ENCODE measurements at regions not wholly inside any gene's neighbourhood (a gene's known extent, or its start where the extent isn't known, plus 50 kb on each side); places are given as distances from the start of the nearest gene placed in this dataset.

DNA sequence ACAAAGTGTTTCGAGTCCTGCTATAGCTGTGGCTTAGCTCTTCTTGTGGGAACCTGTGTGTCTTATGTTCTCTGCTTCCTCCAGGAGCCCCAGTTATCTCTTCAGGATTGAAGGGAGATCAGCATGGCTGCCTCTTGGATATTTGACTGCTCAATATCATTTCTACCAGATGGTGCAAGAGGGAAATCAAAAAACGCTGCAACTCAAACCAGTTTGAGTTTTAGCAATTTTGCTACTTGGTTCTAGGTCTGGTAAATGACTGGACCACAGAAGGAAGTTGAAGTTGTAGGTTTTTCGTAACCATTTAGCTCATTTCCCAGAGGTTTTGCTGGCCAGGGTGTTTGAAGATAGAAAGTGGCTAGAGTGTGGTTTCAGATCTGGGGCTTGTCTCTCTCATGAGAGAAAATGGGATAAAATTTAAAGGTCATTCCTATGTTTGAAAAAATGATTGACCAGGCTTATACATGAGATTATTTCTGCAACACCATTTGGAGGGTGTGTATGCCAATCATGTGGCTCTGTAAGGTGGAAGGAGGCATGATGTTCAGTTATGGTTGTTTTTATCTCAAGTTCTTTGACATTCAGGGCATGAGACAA, 210.4 kb downstream of the SPRY1 start:
- peak; percentile 41 to 65 for ATAC-seq (replicated peaks in 1 of 2)
- peak in 1 of 2 donors; percentile 6 for DNase-seq
- Mint-ChIP-seq H3K4me3 (peak overlapping the region in 1 of 2 donors; percentile 44), H3K27me3 (ENCODE audit: low read depth) (no peaks in the 10 kb centered on the region), H3K9me3 (peaks cover under 1 to 4% of the 10 kb centered on the region in 2 donors), H3K27ac (peak overlapping the region; percentile 8), H3K36me3 (ENCODE audit: insufficient read depth in 2 of 2) (peaks cover 0 to 4% of the 10 kb centered on the region in 2 donors), H3K4me1 (ENCODE audit: low read depth) (peaks cover 33% of the 10 kb centered on the region)

DNA sequence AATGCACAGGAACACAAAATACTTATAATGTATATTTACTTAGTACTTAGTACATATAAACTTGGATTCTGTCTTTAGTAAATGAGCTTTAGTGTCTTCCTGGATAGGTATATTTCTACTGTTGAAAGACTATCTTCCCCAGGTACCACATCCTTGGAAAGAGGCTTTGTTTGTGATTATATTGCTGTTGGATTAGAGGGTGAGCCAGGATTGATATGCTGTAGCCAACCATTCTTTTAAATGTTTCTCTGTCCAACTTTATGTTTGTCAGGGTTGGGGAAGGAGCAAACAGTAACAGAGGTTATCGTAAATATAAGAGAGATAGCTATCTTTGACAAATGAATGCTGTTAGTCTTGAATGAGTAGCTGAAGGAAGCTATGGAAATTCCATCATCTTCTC, 213.2 kb downstream of the SPRY1 start:
- DNase-seq = no peak
- Mint-ChIP-seq H3K9me3 (no peaks in the 10 kb centered on the region), H3K27ac (no peak overlapping the region), H3K36me3 (ENCODE audit: insufficient read depth in 2 of 2) (no peaks in the 10 kb centered on the region), H3K4me3 (no peak overlapping the region), H3K27me3 (ENCODE audit: low read depth) (no peaks in the 10 kb centered on the region), H3K4me1 (ENCODE audit: low read depth) (peaks cover 16% of the 10 kb centered on the region)
- no peak for ATAC-seq (replicated peaks in 1 of 2)

DNA sequence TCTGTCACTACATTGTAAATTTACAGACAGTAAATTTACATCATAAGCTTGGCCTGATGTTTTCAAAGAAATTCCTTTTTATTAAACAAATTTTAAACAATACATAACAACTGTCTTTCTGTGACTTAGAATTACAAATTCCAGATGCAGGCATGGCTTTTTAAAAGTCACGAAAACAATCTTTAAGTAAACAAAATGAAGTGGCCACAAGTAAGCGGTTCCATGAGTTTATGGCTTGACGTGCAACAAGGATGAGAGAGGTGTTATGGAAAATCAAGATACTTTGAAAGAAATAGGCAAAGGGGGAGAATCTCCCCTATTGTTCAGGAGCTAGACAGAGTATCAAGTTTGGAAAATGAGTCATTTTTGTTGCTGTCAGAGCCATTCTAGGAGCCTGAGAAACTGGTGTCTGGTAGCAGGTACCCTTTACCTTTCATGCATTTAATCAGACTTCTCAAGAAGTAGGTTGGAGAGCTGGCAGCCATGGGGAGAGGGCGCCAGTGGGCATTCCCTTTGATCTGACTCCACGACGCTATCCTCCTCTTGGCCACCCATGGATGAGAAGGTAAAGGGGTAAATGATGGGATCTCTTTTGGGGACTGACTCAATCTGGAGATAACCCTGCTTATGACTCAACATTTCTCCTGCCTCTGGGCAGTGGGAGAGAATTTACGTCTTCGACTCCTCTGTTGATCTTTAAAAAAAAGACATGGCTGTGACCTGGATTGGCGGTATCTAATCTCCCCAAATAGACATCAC, 217.2 kb downstream of the SPRY1 start:
- no peak overlapping the region for H3K4me3 Mint-ChIP-seq
- no peaks in the 10 kb centered on the region for H3K36me3 Mint-ChIP-seq (ENCODE audit: insufficient read depth in 2 of 2)
- no peak overlapping the region for H3K27ac Mint-ChIP-seq
- DNase-seq = no peak
- peaks cover 13% of the 10 kb centered on the region for H3K4me1 Mint-ChIP-seq (ENCODE audit: low read depth)
- H3K9me3 Mint-ChIP-seq = no peaks in the 10 kb centered on the region
- H3K27me3 Mint-ChIP-seq (ENCODE audit: low read depth) = no peaks in the 10 kb centered on the region
- no peak for ATAC-seq (replicated peaks in 1 of 2)

DNA sequence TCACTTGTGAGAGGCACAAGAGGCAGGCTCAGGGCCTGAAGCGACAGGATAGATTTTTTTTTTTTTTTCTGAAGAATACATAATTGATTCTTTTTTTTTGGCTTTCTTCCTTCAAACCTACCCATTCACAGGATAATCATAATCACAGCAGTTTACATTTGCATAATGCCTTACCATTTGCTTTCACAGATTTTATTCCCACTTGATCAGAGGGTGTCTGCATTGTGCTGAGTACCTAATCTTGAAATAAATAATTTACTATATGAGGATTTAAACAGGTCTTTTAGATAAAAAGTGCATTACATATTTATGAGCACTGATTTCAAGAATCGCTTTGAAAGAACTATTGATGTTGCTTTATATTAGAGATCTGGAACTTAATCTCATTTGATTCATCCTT, 219.3 kb downstream of the SPRY1 start:
- Mint-ChIP-seq H3K4me1 (ENCODE audit: low read depth) (peaks cover 13% of the 10 kb centered on the region), H3K9me3 (no peaks in the 10 kb centered on the region), H3K27me3 (ENCODE audit: low read depth) (no peaks in the 10 kb centered on the region), H3K4me3 (no peak overlapping the region), H3K36me3 (ENCODE audit: insufficient read depth in 2 of 2) (no peaks in the 10 kb centered on the region), H3K27ac (no peak overlapping the region)
- ATAC-seq (replicated peaks in 1 of 2) = no peak
- no peak for DNase-seq

DNA sequence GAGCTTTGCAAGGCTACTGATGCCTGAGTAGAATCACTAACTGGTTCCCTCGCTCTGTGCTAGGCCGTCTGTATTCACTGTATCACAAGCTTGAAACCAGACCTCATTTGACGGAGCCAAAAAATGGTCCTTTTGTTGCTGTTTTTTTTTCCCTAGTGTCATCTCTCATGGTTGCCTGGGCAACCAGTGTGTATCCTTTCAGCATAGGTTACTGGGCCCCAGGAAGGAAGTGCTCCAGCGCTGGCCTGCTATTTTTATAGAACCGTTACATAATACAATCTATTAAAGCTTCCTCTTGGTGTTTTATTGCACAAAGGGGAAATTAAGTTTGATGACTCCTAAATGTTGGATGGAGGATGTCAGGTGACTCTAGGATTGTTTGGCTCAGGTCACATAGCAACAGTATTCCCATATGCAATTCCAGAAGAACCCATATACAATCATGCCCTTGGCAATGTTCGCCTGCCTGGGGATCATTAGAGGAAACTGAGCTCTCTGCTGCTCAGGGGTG, 220.4 kb downstream of the SPRY1 start:
- Mint-ChIP-seq H3K4me3 (peak overlapping the region in 1 of 2 donors; percentile 6), H3K9me3 (no peaks in the 10 kb centered on the region), H3K4me1 (ENCODE audit: low read depth) (peaks cover 13% of the 10 kb centered on the region), H3K27ac (peak overlapping the region; percentile 13), H3K36me3 (ENCODE audit: insufficient read depth in 2 of 2) (no peaks in the 10 kb centered on the region), H3K27me3 (ENCODE audit: low read depth) (no peaks in the 10 kb centered on the region)
- DNase-seq (peak; percentile 24 to 39), ATAC-seq (replicated peaks in 1 of 2) (peak; percentile 79 to 84)

DNA sequence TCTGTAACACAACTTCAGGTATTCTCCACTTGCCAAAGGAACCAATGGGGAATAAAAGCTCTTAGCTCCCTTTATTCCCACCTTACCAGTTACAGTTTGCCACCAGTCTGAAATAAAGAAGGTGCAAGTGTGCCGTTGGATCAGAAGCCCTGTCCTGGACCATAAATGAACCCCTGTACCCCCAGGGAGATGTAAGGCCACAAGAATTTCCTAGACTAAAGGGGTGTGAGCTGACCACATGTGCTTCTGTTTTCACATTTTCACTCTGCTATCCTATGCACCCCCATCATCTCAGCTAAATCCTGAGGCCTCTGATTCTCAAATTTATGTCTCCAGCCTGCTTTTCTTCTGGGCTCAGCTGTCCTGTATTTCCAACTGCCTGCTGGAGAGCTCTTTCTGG, 221.2 kb downstream of the SPRY1 start:
- Mint-ChIP-seq H3K27ac (no peak overlapping the region), H3K36me3 (ENCODE audit: insufficient read depth in 2 of 2) (no peaks in the 10 kb centered on the region), H3K27me3 (ENCODE audit: low read depth) (no peaks in the 10 kb centered on the region), H3K4me1 (ENCODE audit: low read depth) (peaks cover 13% of the 10 kb centered on the region), H3K4me3 (no peak overlapping the region), H3K9me3 (no peaks in the 10 kb centered on the region)
- no peak for ATAC-seq (replicated peaks in 1 of 2)
- DNase-seq = no peak

DNA sequence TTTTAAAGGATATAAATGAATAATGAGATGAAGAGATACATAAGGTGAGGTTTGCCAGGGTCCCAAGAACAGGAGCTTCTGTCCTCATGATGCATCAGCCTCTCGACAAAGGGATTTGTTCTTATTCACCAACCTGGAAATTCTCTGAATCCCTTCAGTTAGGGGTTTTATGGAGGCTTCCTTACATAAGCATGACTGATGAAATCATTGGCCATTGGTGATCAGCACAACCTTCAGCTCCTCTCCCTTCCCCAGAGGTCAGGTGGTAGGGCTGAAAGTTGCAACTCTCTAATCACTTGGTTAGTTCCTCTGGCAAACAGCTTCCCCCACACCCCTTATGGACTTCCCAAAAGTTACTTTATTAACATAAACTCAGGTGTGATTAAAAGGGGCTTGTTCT, 222.0 kb downstream of the SPRY1 start:
- Mint-ChIP-seq H3K27me3 (ENCODE audit: low read depth) (no peaks in the 10 kb centered on the region), H3K27ac (no peak overlapping the region), H3K36me3 (ENCODE audit: insufficient read depth in 2 of 2) (no peaks in the 10 kb centered on the region), H3K4me3 (no peak overlapping the region), H3K4me1 (ENCODE audit: low read depth) (peaks cover 13% of the 10 kb centered on the region), H3K9me3 (no peaks in the 10 kb centered on the region)
- DNase-seq (no peak), ATAC-seq (replicated peaks in 1 of 2) (no peak)

DNA sequence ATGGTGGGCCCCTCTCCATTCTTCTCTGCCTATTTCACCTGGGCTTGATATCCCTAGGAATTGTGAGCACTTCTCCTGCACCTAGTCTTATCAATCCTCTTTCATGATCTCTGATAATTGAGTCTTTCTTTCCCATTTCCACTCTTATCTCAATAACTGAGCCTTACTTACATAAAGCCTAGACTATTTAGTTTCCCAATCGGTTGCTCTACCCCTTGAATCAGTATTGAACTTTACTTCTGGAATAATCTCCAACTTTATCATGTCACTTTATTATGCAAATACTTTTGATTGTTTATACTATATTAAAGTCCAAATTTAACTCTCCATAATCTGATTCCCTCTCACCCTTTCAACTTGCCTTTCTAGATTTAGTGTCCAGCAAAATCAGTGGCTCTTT, 222.7 kb downstream of the SPRY1 start:
- H3K36me3 Mint-ChIP-seq (ENCODE audit: insufficient read depth in 2 of 2) = no peaks in the 10 kb centered on the region
- no peaks in the 10 kb centered on the region for H3K27me3 Mint-ChIP-seq (ENCODE audit: low read depth)
- no peak for ATAC-seq (replicated peaks in 1 of 2)
- no peak for DNase-seq
- no peak overlapping the region for H3K4me3 Mint-ChIP-seq
- peaks cover 13% of the 10 kb centered on the region for H3K4me1 Mint-ChIP-seq (ENCODE audit: low read depth)
- H3K27ac Mint-ChIP-seq = no peak overlapping the region
- no peaks in the 10 kb centered on the region for H3K9me3 Mint-ChIP-seq

DNA sequence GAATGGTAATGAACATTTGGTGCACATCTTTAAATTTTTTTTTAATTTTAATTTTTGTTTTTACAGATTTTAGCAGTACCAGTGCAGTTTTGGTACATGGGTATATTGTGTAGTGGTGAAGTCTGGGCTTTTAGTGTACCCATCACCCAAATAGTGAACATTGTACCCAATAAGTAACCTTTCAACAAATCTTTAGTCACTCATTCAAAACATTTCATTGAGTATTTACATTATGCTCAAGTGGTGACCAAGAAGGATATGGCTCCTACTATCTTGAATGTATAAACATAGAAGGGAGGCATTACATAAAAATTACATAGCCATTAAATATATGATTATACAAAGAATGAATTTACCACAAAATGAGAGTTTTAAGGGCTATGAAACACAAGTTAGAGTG, 223.3 kb downstream of the SPRY1 start:
- H3K9me3 Mint-ChIP-seq = no peaks in the 10 kb centered on the region
- H3K4me3 Mint-ChIP-seq = no peak overlapping the region
- ATAC-seq (replicated peaks in 1 of 2) = no peak
- peaks cover 14% of the 10 kb centered on the region for H3K4me1 Mint-ChIP-seq (ENCODE audit: low read depth)
- no peaks in the 10 kb centered on the region for H3K27me3 Mint-ChIP-seq (ENCODE audit: low read depth)
- no peak for DNase-seq
- peaks cover 0 to 3% of the 10 kb centered on the region in 2 donors for H3K36me3 Mint-ChIP-seq (ENCODE audit: insufficient read depth in 2 of 2)
- H3K27ac Mint-ChIP-seq = no peak overlapping the region

DNA sequence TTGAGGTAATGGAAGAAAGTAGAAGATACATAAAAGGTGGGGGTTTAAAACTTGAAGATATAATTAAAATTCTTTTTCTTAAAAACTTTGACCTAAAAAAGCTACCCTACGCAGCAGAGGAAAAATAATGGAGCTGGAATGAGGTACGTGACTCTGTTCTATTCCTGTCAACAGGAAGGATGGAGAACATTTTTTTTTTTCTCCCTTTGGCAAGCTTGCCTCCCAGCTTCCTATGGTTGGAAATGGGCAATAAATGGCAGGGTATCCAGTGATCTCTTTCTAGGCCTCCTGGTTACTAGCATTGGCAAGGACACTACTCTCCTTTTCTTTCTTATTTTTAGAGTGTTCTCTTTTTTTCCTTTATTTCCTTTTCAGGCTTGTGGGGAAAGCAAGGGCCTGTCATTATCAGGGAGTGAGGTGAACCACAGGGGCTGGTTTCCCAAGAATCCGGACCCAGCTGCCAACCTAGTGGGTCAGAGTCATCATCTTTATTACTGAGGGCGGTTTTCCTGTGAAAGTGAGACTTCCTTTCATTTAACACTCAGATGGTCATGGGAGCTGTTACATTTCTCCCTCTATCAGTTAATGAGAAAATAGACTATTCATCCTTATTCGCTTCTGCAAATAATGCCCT, 224.6 kb downstream of the SPRY1 start:
- ATAC-seq (replicated peaks in 1 of 2) (no peak), DNase-seq (no peak)
- H3K4me3 Mint-ChIP-seq = no peak overlapping the region
- H3K9me3 Mint-ChIP-seq = peaks cover 0 to 2% of the 10 kb centered on the region in 2 donors
- peaks cover 0 to 3% of the 10 kb centered on the region in 2 donors for H3K36me3 Mint-ChIP-seq (ENCODE audit: insufficient read depth in 2 of 2)
- no peaks in the 10 kb centered on the region for H3K27me3 Mint-ChIP-seq (ENCODE audit: low read depth)
- H3K4me1 Mint-ChIP-seq (ENCODE audit: low read depth) = peaks cover 23% of the 10 kb centered on the region
- H3K27ac Mint-ChIP-seq = no peak overlapping the region

DNA sequence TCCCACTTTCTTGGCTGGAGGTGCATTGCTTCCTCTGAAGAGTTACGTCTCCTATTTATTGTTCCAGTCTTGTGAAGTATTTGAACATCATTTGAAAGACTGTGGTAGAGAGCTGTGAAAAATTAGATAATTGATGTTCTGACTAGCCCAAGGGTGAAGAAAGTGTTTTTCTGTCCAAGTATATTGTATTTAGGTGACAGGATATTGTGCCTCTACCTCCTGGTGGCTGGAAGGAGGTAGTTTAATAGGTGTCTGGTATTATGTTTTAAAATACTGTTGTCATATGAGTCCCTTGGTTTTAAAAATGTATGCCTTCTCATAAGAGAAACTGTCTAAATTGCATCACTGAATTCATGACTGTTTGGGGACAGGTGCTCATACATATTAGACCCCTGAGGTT, 226.0 kb downstream of the SPRY1 start:
- no peak for DNase-seq
- ATAC-seq (replicated peaks in 1 of 2) = no peak

DNA sequence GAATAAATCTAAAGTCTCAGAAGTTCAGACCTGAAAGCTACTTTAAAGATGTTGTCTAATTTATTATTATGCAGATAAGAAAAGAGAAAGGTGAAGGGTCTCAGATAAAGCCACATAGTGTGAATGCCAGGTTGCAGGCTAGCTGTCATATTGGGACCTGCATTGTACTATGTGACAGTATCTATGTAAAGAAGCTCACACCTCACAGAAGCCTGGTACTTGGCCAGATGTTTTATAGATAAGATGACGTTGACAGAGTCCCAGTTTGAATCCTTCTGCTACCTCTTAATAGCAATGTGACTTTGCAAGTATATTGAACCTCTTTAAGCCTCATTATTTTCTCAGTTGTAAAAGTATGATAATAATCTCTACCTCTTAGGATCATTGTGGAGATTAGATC, 227.0 kb downstream of the SPRY1 start:
- H3K27me3 Mint-ChIP-seq (ENCODE audit: low read depth) = no peaks in the 10 kb centered on the region
- H3K9me3 Mint-ChIP-seq = peaks cover 0 to 2% of the 10 kb centered on the region in 2 donors
- DNase-seq (no peak), ATAC-seq (replicated peaks in 1 of 2) (no peak)
- H3K4me3 Mint-ChIP-seq = no peak overlapping the region
- peaks cover 0 to 3% of the 10 kb centered on the region in 2 donors for H3K36me3 Mint-ChIP-seq (ENCODE audit: insufficient read depth in 2 of 2)
- H3K4me1 Mint-ChIP-seq (ENCODE audit: low read depth) = peaks cover 10% of the 10 kb centered on the region
- H3K27ac Mint-ChIP-seq = no peak overlapping the region

More for the DNA sequence above, 226.0 kb downstream of the SPRY1 start:
- H3K27ac Mint-ChIP-seq = no peak overlapping the region
- H3K4me1 Mint-ChIP-seq (ENCODE audit: low read depth) = peaks cover 10% of the 10 kb centered on the region
- no peak overlapping the region for H3K4me3 Mint-ChIP-seq
- H3K27me3 Mint-ChIP-seq (ENCODE audit: low read depth) = no peaks in the 10 kb centered on the region
- peaks cover 0 to 3% of the 10 kb centered on the region in 2 donors for H3K36me3 Mint-ChIP-seq (ENCODE audit: insufficient read depth in 2 of 2)
- H3K9me3 Mint-ChIP-seq = peaks cover 0 to 2% of the 10 kb centered on the region in 2 donors

DNA sequence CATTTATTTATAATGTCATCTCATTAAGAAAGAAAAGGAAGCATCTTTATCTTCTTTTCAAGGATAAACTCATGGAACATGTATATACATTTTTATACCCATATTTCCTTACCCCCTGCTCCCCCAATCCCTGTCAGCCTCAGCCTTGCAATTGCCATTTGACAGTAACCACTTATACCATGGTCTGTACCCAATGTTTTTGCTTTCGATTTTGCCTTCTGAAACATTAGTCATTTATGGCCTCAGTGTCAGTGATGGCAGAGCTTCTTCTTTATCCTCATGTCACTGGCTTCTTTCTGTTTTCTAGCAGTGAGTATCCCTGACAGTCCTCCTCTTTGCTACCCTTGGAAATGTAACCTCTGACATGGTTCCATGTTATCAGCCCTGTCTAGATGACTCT, 228.4 kb downstream of the SPRY1 start:
- no peaks in the 10 kb centered on the region for H3K27me3 Mint-ChIP-seq (ENCODE audit: low read depth)
- H3K4me1 Mint-ChIP-seq (ENCODE audit: low read depth) = peaks cover 10% of the 10 kb centered on the region
- peaks cover 0 to 3% of the 10 kb centered on the region in 2 donors for H3K36me3 Mint-ChIP-seq (ENCODE audit: insufficient read depth in 2 of 2)
- no peak overlapping the region for H3K4me3 Mint-ChIP-seq
- DNase-seq = no peak
- peak overlapping the region; percentile 58 for H3K27ac Mint-ChIP-seq
- H3K9me3 Mint-ChIP-seq = peaks cover 0 to 2% of the 10 kb centered on the region in 2 donors
- ATAC-seq (replicated peaks in 1 of 2) = peak; percentile 77 to 85

All from activated T-cell treated with anti-CD3 and anti-CD28 coated beads, Interleukin-2, amount 50 U/mL, for 72 hours (primary cell).